OCI-LY7 (cell line): ENCODE measurements at regions not wholly inside any gene's neighbourhood (a gene's known extent, or its start where the extent isn't known, plus 50 kb on each side); places are given as distances from the start of the nearest gene placed in this dataset.

Experiments
- EZH2phosphoT487 ChIP-seq: fragments of 200-600 bp; sonication (generic); IDR thresholded peaks from 2 replicates; pipeline ENCODE4 v1.6.1; 2018; ENCODE audit warnings: low read depth, borderline replicate concordance, mild to moderate bottlenecking, mixed run types, antibody characterized with exemption, low read length, moderate library complexity, mixed read lengths
- TF ChIP-seq, protein P1 (sequence below): fragments of 200-600 bp; sonication (generic); conservative IDR thresholded peaks from 2 replicates; pipeline ENCODE4 v1.5.1; 2014; ENCODE audit warnings: mild to moderate bottlenecking, antibody characterized with exemption, low read length, moderate library complexity, mixed read lengths

DNA sequence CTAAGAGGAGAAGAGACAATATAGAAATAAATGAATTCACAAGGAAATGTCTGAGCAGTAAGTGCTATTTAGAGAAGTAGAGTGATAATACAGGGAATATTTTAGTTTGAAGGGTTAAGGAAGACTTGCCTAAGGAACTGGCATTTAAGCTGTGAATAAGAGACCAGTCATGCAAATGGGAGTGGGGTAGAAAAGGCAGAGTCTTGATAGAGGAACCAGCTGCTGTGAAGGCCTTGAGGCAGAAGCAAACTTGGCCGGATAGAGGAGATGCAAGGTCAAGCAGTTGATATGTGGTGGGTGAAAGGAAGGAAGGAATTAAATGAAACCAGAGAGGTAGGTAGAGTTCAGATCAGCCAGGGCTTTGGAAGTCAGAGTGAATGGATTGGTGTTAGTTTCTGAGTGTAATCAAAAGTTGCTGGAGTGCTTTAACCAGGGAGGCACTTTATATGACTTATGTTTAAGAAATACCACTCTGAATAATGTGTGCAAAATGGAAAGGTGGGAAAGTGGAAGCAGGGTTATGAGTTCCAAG, 198.4 kb upstream of the SESN3 start:
- TF ChIP-seq, protein P1, sequence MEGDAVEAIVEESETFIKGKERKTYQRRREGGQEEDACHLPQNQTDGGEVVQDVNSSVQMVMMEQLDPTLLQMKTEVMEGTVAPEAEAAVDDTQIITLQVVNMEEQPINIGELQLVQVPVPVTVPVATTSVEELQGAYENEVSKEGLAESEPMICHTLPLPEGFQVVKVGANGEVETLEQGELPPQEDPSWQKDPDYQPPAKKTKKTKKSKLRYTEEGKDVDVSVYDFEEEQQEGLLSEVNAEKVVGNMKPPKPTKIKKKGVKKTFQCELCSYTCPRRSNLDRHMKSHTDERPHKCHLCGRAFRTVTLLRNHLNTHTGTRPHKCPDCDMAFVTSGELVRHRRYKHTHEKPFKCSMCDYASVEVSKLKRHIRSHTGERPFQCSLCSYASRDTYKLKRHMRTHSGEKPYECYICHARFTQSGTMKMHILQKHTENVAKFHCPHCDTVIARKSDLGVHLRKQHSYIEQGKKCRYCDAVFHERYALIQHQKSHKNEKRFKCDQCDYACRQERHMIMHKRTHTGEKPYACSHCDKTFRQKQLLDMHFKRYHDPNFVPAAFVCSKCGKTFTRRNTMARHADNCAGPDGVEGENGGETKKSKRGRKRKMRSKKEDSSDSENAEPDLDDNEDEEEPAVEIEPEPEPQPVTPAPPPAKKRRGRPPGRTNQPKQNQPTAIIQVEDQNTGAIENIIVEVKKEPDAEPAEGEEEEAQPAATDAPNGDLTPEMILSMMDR = no peak
- no peak for TF ChIP-seq EZH2phosphoT487
